ENCODE measurements at regions not wholly inside any gene's neighbourhood (a gene's known extent, or its start where the extent isn't known, plus 50 kb on each side); places are given as distances from the start of the nearest gene placed in this dataset.

DNA sequence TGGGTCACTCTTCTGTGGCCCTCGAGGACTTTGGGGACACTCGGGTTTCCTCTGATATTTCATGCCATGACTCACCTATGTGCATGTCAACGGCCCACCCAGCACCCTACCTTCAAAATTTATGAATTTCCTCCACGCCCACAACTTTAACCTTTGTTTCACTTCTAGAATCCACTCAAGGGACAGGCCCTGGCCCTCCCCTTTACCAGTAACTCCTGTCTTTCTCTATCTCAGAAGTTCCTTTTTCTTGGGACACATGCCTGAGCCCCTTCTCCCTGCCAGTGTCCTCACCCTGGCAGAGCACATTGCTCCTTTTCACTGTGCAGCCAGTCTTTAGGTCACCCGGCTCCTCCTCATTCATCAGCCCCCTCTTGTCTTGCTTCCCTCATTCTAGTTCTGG lies 282.5 kb upstream of the KLF6 start:
- Mint-ChIP-seq H3K9me3 (ENCODE audit: low read depth, unreplicated experiment) (no peaks in the 10 kb centered on the region), H3K4me1 (ENCODE audit: low read depth, unreplicated experiment) (no peaks in the 10 kb centered on the region), H3K27ac (ENCODE audit: unreplicated experiment) (no peak overlapping the region), H3K4me3 (ENCODE audit: low read depth, unreplicated experiment) (no peak overlapping the region), H3K27me3 (ENCODE audit: unreplicated experiment) (no peaks in the 10 kb centered on the region), H3K36me3 (ENCODE audit: insufficient read depth, unreplicated experiment) (no peaks in the 10 kb centered on the region)
- CTCF ChIA-PET, result no interaction called here
- BruUV-seq (replicated peaks), result no TSS peak
- peak; percentile 6 for DNase-seq
- no peak for TF ChIP-seq CTCF (IDR thresholded peaks at IDR 0.05; ENCODE audit: unreplicated experiment)
- intact Hi-C loops (cut with micrococcal nuclease; ENCODE audit: unreplicated experiment), result no loop called here

GRCh38 chr10:4066581-4067390 lies 281.8 kb upstream of the KLF6 start:
- Mint-ChIP-seq H3K27me3 (ENCODE audit: unreplicated experiment) (no peaks in the 10 kb centered on the region), H3K27ac (ENCODE audit: unreplicated experiment) (no peak overlapping the region), H3K4me1 (ENCODE audit: low read depth, unreplicated experiment) (no peaks in the 10 kb centered on the region), H3K9me3 (ENCODE audit: low read depth, unreplicated experiment) (no peaks in the 10 kb centered on the region), H3K36me3 (ENCODE audit: insufficient read depth, unreplicated experiment) (no peaks in the 10 kb centered on the region), H3K4me3 (ENCODE audit: low read depth, unreplicated experiment) (no peak overlapping the region)
- BruUV-seq (replicated peaks), result no TSS peak
- DNase-seq, result no peak
- intact Hi-C loops (cut with micrococcal nuclease; ENCODE audit: unreplicated experiment), result no loop called here
- TF ChIP-seq CTCF (IDR thresholded peaks at IDR 0.05; ENCODE audit: unreplicated experiment), result no peak
- CTCF ChIA-PET, result no interaction called here

DNA sequence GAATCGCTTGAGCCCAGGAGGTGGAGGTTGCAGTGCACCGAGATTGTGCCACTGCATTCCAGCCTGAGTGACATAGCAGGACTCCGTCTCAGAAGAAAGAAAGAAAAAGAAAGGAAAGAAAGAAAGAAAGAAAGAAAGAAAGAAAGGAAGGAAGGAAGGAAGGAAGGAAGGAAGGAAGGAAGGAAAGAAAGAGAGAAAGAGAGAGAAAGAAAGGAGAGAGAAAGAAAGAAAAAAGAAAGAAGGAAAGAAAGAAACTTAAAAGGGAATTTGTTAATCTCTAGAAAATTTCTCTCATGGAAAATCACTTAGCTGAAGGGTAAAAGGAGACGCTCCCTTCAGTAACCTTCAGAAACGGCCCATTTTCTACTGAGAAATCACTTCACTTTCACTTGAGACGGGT lies 279.5 kb upstream of the KLF6 start:
- Mint-ChIP-seq H3K9me3 (ENCODE audit: low read depth, unreplicated experiment) (no peaks in the 10 kb centered on the region), H3K27ac (ENCODE audit: unreplicated experiment) (no peak overlapping the region), H3K4me1 (ENCODE audit: low read depth, unreplicated experiment) (no peaks in the 10 kb centered on the region), H3K27me3 (ENCODE audit: unreplicated experiment) (no peaks in the 10 kb centered on the region), H3K36me3 (ENCODE audit: insufficient read depth, unreplicated experiment) (no peaks in the 10 kb centered on the region), H3K4me3 (ENCODE audit: low read depth, unreplicated experiment) (no peak overlapping the region)
- intact Hi-C loops (cut with micrococcal nuclease; ENCODE audit: unreplicated experiment), result no loop called here
- no peak for DNase-seq
- TF ChIP-seq CTCF (IDR thresholded peaks at IDR 0.05; ENCODE audit: unreplicated experiment), result no peak
- no TSS peak for BruUV-seq (replicated peaks)
- CTCF ChIA-PET, result no interaction called here

GRCh38 chr10:4063717-4064116 lies 278.7 kb upstream of the KLF6 start:
- no peak overlapping the region for H3K27ac Mint-ChIP-seq (ENCODE audit: unreplicated experiment)
- no peak for TF ChIP-seq CTCF (IDR thresholded peaks at IDR 0.05; ENCODE audit: unreplicated experiment)
- no peak overlapping the region for H3K4me3 Mint-ChIP-seq (ENCODE audit: low read depth, unreplicated experiment)
- DNase-seq, result no peak
- no peaks in the 10 kb centered on the region for H3K36me3 Mint-ChIP-seq (ENCODE audit: insufficient read depth, unreplicated experiment)
- H3K27me3 Mint-ChIP-seq (ENCODE audit: unreplicated experiment), result no peaks in the 10 kb centered on the region
- intact Hi-C loops (cut with micrococcal nuclease; ENCODE audit: unreplicated experiment), result no loop called here
- no peaks in the 10 kb centered on the region for H3K4me1 Mint-ChIP-seq (ENCODE audit: low read depth, unreplicated experiment)
- H3K9me3 Mint-ChIP-seq (ENCODE audit: low read depth, unreplicated experiment), result no peaks in the 10 kb centered on the region
- CTCF ChIA-PET, result no interaction called here
- no TSS peak for BruUV-seq (replicated peaks)

Data from Calu3 (cell line).